ENCODE measurements at regions not wholly inside any gene's neighbourhood (a gene's known extent, or its start where the extent isn't known, plus 50 kb on each side); places are given as distances from the start of the nearest gene placed in this dataset.

DNA sequence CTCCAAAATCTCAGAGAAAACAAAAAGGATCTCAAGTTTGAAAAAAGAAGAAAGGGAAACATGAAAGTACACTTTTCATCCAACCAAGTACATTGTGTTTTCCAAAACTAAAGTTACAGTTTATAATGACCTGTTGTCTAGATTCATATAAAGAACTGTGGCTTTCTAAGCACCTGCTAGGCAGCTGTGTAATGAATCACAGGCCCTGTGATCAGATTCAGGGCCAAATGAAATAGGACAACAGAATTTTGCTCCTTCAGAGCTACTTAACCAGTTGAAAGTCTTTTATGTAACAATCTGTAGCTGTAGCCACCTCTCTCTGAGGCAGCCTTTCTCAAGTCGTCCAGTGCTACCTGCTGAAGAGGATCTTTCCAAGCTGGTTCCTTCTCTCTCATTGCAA, 960.0 kb upstream of the RAG2 start:
- ATAC-seq (no peak), DNase-seq (no peak)
- Histone ChIP-seq H3K36me3 (ENCODE audit: insufficient read depth in 1 of 2, low read depth in 1 of 2) (no peaks in the 10 kb centered on the region), H3K4me3 (no peak overlapping the region), H3K9me3 (no peaks in the 10 kb centered on the region), H3K4me1 (no peaks in the 10 kb centered on the region), H3K27ac (no peak overlapping the region), H3K27me3 (ENCODE audit: insufficient read depth in 3 of 3, low read length in 2 of 3) (no peaks in the 10 kb centered on the region)
- intact Hi-C loops (cut with DNase I), result no loop called here
- TF ChIP-seq, protein P1, sequence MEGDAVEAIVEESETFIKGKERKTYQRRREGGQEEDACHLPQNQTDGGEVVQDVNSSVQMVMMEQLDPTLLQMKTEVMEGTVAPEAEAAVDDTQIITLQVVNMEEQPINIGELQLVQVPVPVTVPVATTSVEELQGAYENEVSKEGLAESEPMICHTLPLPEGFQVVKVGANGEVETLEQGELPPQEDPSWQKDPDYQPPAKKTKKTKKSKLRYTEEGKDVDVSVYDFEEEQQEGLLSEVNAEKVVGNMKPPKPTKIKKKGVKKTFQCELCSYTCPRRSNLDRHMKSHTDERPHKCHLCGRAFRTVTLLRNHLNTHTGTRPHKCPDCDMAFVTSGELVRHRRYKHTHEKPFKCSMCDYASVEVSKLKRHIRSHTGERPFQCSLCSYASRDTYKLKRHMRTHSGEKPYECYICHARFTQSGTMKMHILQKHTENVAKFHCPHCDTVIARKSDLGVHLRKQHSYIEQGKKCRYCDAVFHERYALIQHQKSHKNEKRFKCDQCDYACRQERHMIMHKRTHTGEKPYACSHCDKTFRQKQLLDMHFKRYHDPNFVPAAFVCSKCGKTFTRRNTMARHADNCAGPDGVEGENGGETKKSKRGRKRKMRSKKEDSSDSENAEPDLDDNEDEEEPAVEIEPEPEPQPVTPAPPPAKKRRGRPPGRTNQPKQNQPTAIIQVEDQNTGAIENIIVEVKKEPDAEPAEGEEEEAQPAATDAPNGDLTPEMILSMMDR (IDR thresholded peaks at IDR 0.05), result no peak
- 19 to 32% (median 19%) methylated on average over 1 of the region's 1 CpG for WGBS, 3 donors

DNA sequence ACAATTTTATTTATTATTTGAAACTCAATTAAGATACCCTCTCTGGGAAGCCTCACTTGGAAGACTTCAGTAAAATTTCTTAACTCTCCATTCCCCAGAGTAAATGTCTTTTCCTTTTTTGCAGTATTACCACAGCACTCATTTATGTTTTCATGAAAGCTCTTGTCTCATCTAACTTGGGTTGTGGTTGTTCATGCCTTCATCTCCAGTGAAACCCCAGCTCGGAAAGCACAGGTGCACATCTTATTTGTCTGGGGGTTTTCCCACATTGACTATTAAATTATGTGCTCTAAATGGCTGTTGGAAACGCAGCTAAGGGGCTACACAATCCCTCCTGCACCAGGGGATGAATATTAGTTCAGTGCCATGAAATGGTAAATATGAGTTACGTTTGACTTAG, 954.2 kb upstream of the RAG2 start:
- intact Hi-C loops (cut with DNase I), result no loop called here
- no peaks in the 10 kb centered on the region for H3K9me3 ChIP-seq
- ATAC-seq (no peak), DNase-seq (no peak)
- H3K4me3 ChIP-seq, result no peak overlapping the region
- H3K4me1 ChIP-seq, result no peaks in the 10 kb centered on the region
- TF ChIP-seq, protein P1 (IDR thresholded peaks at IDR 0.05), result no peak
- WGBS, 3 donors, result 54 to 63% (median 60%) methylated on average over 3 of the region's 3 CpGs
- no peaks in the 10 kb centered on the region for H3K27me3 ChIP-seq (ENCODE audit: insufficient read depth in 3 of 3, low read length in 2 of 3)
- H3K36me3 ChIP-seq (ENCODE audit: insufficient read depth in 1 of 2, low read depth in 1 of 2), result no peaks in the 10 kb centered on the region
- H3K27ac ChIP-seq, result no peak overlapping the region

DNA sequence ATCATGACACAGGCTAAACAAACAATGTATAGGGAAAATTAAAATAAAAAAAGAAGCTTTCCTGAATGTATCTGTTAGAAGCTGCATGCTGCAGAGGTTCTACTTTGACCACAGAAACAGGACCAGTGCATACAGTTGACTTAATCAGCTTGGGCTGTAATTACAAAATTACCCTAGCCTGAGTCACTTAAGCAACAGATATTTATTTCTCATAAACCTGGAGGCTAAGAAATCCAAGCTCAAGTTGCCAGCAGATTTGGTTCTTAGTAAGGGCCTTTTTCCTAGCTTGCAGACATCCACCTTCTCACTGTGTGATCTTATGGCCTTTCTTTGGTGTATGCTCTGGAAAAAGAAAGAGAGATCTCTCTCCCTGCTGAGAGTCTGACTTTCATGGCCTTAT, 946.5 kb upstream of the RAG2 start:
- Histone ChIP-seq H3K36me3 (ENCODE audit: insufficient read depth in 1 of 2, low read depth in 1 of 2) (no peaks in the 10 kb centered on the region), H3K27ac (no peak overlapping the region), H3K4me1 (no peaks in the 10 kb centered on the region), H3K9me3 (no peaks in the 10 kb centered on the region), H3K27me3 (ENCODE audit: insufficient read depth in 3 of 3, low read length in 2 of 3) (peaks cover 0 to 2% (median 0%) of the 10 kb centered on the region in 3 donors), H3K4me3 (no peak overlapping the region)
- TF ChIP-seq, protein P1 (IDR thresholded peaks at IDR 0.05), result no peak
- ATAC-seq (no peak), DNase-seq (no peak)
- intact Hi-C loops (cut with DNase I), result no loop called here

DNA sequence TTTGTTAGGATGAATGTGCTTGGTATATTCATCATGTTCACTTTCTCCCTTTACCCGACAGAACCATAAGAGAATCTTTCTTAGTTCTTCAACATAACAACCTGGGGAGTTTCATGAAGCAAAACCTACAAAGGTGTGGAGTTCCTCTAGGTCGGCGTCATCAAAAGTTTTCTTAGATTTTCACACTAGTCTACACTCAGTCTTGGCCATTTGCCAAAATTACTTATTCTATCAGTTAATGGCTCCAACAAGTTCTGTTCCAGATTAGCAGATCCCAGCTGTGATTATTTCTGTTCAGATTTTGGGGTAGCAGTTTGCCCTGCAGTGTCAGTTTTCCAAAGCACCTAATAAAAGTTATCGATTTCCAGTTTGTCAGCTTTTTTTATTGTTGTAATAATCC, 935.8 kb upstream of the RAG2 start:
- TF ChIP-seq, protein P1 (IDR thresholded peaks at IDR 0.05), result no peak
- intact Hi-C loops (cut with DNase I), result no loop called here
- no peaks in the 10 kb centered on the region for H3K4me1 ChIP-seq
- H3K9me3 ChIP-seq, result no peaks in the 10 kb centered on the region
- no peak overlapping the region for H3K4me3 ChIP-seq
- H3K27me3 ChIP-seq (ENCODE audit: insufficient read depth in 3 of 3, low read length in 2 of 3), result no peaks in the 10 kb centered on the region
- no peaks in the 10 kb centered on the region for H3K36me3 ChIP-seq (ENCODE audit: insufficient read depth in 1 of 2, low read depth in 1 of 2)
- no peak overlapping the region for H3K27ac ChIP-seq
- ATAC-seq, result no peak
- WGBS, 3 donors, result 80 to 91% (median 85%) methylated on average over 4 of the region's 4 CpGs
- DNase-seq, result no peak

DNA sequence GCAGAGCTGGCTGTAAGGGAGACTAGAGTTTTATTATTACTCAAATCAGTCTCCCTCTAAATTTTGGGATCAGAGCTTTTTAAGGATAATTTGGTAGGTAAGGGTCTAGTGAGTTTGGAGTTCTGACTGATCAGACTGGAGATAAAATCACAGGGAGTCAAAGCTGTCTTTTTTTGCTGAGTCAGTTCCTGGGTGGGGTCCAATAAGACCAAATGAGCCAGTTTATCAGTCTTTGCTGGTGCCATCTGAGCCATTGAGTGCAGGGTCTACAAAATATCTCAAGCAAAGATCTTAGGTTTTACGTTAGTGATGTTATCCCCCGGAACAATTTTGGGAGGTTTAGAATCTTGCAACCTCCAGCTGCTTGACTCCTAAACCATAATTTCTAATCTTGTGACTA, 935.1 kb upstream of the RAG2 start:
- DNase-seq, result no peak
- Histone ChIP-seq H3K27me3 (ENCODE audit: insufficient read depth in 3 of 3, low read length in 2 of 3) (no peaks in the 10 kb centered on the region), H3K4me1 (no peaks in the 10 kb centered on the region), H3K9me3 (no peaks in the 10 kb centered on the region), H3K4me3 (no peak overlapping the region), H3K27ac (no peak overlapping the region), H3K36me3 (ENCODE audit: insufficient read depth in 1 of 2, low read depth in 1 of 2) (no peaks in the 10 kb centered on the region)
- WGBS, 3 donors, result 36 to 60% (median 50%) methylated on average over 2 of the region's 2 CpGs
- intact Hi-C loops (cut with DNase I), result no loop called here
- no peak for ATAC-seq
- TF ChIP-seq, protein P1 (IDR thresholded peaks at IDR 0.05), result no peak

All from psoas muscle (tissue), 7 donors.